ENCODE measurements at regions not wholly inside any gene's neighbourhood (a gene's known extent, or its start where the extent isn't known, plus 50 kb on each side); places are given as distances from the start of the nearest gene placed in this dataset.

- DNase-seq (ENCODE audit: low read depth in 3 of 3): no peak
Measured at GRCh38 chr2:168375195-168375798, 80.8 kb upstream of the CERS6 start.

GRCh38 chr2:168378960-168379669 lies 77.0 kb upstream of the CERS6 start:
- DNase-seq (ENCODE audit: low read depth in 3 of 3): no peak

DNA sequence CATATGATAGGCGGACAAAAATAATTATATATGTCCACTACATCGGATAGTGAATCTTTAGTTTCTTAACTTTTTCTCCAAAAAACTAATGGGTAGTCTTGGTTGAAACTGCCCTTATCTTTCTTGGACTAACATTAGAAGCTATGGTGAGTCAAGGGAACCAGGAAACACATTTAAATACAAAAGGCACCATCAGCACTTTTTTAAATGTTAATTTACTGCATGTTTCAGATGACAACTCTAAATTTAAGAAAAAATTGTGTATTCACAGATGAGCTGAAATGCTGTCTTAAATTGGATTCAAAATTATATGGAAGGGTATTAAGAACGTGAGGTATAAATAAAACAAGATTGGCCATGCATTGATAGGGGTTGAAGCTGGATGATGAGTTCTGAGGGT lies 75.6 kb upstream of the CERS6 start:
- no peak for DNase-seq (ENCODE audit: low read depth in 3 of 3)

- DNase-seq (ENCODE audit: low read depth in 3 of 3): no peak
Measured at GRCh38 chr2:168392024-168392423, 64.0 kb upstream of the CERS6 start.

- no peak for DNase-seq (ENCODE audit: low read depth in 3 of 3)
Measured at GRCh38 chr2:168392797-168393196, 63.3 kb upstream of the CERS6 start.

DNA sequence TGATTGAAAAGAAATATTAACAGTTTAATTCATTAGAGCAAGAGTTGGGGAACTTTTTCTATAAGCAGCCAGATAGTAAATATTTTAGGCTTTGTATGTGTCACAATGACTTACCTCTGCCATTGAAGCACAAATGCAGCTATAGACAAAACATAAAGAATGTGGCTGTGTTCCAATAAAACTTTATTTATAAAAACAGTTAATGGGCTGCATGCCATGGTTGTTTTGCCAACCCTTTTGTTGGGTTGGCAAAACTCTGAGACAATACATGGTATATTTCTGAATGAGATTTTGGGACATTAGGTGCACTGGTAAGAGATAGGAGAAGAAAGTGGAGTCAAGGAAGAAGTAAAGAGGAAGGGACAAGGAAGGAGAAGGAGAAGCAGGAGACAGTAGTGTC lies 61.8 kb upstream of the CERS6 start:
- DNase-seq (ENCODE audit: low read depth in 3 of 3): no peak

DNA sequence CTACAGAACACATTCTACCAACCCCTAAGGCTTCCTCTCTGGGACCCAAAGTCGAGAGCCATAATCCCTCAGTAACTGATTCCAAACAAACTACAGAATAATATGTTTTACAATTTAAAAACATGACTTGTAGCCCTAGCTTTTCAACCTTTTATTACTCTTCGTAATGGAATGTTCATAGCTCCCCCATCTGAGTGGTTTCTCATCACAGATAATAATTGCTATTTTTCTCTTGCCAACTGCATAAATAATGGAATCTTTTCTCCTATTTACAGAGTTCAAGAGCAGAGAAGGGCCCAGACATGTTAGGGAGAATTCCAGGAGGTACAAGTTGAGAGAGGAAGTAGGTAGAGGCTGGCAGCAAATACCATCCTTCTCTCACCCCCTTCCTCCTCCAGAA lies 59.9 kb upstream of the CERS6 start:
- DNase-seq (ENCODE audit: low read depth in 3 of 3): no peak

DNA sequence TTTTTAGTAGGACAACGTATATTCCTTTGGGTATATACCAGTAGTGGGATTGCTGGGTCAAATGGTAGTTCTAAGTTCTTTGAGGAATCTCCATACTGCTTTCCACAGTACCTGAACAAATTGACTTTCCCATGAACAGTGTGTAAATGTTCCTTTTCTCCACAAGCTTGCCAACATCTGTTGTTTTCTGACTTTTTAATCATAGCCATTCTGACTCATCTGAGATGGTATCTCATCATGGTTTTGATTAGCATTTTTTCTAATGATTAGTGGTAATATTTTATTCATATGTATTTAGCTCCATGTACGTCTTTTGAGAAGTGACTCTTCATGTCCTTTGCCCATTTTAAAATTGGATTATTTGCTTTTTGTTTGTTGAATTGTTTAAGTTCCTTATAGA lies 58.4 kb upstream of the CERS6 start:
- no peak for DNase-seq (ENCODE audit: low read depth in 3 of 3)

- DNase-seq (ENCODE audit: low read depth in 3 of 3): no peak
Measured at GRCh38 chr2:168401048-168401556, 55.0 kb upstream of the CERS6 start.

- DNase-seq (ENCODE audit: low read depth in 3 of 3): no peak
Measured at GRCh38 chr2:168401771-168402170, 54.3 kb upstream of the CERS6 start.

DNA sequence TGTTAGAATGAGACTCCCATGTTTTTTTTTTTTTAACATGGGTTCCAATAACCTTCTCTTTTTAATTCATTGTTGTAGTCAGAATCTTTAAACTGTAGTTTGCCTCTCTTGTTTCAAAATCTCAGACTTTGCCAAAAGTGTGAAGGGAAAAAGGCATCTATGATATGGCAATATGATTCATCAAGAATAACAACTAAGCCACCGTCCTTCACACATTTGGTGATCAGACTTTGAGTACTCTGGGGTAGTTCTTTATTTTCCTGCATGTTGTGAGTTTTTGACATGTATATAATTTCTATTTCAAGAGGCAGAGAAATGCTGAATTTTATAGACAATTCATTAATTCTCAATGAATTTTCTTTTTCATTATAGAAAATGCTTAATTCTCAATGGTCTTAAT lies 53.5 kb upstream of the CERS6 start:
- no peak for DNase-seq (ENCODE audit: low read depth in 3 of 3)

DNA sequence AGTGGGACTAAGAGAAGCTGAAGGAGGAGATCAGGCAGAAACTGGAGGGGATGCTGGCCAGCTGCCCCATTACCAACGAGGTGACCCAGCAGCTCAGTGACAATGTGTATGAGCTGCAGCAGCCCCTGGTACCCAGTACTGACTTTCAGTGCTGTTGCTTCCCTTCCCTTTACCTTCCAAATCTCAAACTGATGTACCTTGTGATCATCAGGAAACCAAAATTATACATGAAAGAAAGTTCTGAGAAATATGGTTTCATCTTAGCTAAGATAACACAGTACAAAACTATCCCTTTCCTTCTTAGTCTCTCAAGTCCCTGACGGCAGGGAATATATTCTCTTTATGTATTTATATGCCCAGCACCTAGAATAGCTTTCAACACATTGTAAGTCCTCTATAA lies 52.3 kb upstream of the CERS6 start:
- no peak for DNase-seq (ENCODE audit: low read depth in 3 of 3)

DNA sequence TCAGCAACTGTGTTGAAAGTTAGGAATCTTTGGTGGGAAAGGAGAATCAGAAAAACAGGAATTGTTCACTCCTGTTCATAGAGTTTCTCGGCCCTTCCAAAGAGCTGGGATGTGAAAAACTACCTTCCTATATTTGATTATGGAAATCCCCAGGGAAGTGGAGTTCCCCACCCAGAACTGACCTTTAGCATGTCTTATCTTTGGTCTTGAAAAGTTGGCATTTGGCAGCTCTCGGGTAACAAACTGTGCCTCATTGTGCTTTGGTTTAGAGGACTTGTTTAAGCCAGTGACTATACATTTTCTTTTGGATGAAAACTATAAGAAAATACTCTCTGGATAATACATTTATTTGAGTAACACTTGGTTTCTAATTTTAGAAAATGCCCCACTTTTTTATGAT lies 51.3 kb upstream of the CERS6 start:
- no peak for DNase-seq (ENCODE audit: low read depth in 3 of 3)
